ENCODE measurements at regions not wholly inside any gene's neighbourhood (a gene's known extent, or its start where the extent isn't known, plus 50 kb on each side); places are given as distances from the start of the nearest gene placed in this dataset.

- TF ChIP-seq PRDM1 (tag by site-specific recombination; IDR thresholded peaks at IDR 0.05) (no peak), ZSCAN16 (tag by site-specific recombination; IDR thresholded peaks at IDR 0.05) (no peak), ZNF514 (tag by site-specific recombination; IDR thresholded peaks at IDR 0.05) (no peak), ZNF292 (tag by site-specific recombination; IDR thresholded peaks at IDR 0.05; ENCODE audit: borderline replicate concordance, low read depth) (no peak), ZNF394 (tag by site-specific recombination; IDR thresholded peaks at IDR 0.05; ENCODE audit: borderline replicate concordance) (no peak), ZNF138 (tag by site-specific recombination; IDR thresholded peaks at IDR 0.05; ENCODE audit: borderline replicate concordance) (no peak), ZNF121 (tag by site-specific recombination; IDR thresholded peaks at IDR 0.05) (no peak), ZNF555 (tag by site-specific recombination; conservative IDR thresholded peaks at IDR 0.05) (no peak), TCF7L2 (IDR thresholded peaks at IDR 0.05; ENCODE audit: borderline replicate concordance, low read depth, low read length) (no peak), ZNF449 (tag by site-specific recombination; IDR thresholded peaks at IDR 0.05) (no peak)
- TF ChIP-seq, protein P1, sequence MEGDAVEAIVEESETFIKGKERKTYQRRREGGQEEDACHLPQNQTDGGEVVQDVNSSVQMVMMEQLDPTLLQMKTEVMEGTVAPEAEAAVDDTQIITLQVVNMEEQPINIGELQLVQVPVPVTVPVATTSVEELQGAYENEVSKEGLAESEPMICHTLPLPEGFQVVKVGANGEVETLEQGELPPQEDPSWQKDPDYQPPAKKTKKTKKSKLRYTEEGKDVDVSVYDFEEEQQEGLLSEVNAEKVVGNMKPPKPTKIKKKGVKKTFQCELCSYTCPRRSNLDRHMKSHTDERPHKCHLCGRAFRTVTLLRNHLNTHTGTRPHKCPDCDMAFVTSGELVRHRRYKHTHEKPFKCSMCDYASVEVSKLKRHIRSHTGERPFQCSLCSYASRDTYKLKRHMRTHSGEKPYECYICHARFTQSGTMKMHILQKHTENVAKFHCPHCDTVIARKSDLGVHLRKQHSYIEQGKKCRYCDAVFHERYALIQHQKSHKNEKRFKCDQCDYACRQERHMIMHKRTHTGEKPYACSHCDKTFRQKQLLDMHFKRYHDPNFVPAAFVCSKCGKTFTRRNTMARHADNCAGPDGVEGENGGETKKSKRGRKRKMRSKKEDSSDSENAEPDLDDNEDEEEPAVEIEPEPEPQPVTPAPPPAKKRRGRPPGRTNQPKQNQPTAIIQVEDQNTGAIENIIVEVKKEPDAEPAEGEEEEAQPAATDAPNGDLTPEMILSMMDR (tag by site-specific recombination; IDR thresholded peaks at IDR 0.05): no peak
- TF ChIP-seq, protein P2, sequence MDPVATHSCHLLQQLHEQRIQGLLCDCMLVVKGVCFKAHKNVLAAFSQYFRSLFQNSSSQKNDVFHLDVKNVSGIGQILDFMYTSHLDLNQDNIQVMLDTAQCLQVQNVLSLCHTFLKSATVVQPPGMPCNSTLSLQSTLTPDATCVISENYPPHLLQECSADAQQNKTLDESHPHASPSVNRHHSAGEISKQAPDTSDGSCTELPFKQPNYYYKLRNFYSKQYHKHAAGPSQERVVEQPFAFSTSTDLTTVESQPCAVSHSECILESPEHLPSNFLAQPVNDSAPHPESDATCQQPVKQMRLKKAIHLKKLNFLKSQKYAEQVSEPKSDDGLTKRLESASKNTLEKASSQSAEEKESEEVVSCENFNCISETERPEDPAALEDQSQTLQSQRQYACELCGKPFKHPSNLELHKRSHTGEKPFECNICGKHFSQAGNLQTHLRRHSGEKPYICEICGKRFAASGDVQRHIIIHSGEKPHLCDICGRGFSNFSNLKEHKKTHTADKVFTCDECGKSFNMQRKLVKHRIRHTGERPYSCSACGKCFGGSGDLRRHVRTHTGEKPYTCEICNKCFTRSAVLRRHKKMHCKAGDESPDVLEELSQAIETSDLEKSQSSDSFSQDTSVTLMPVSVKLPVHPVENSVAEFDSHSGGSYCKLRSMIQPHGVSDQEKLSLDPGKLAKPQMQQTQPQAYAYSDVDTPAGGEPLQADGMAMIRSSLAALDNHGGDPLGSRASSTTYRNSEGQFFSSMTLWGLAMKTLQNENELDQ (tag by site-specific recombination; IDR thresholded peaks at IDR 0.05; ENCODE audit: low read depth): no peak
Observed at GRCh38 chr2:83071914-83072313, 1387.2 kb downstream of the SUCLG1 start.

Data from HEK293 (cell line).